ENCODE measurements at regions not wholly inside any gene's neighbourhood (a gene's known extent, or its start where the extent isn't known, plus 50 kb on each side); places are given as distances from the start of the nearest gene placed in this dataset.

GRCh38 chr2:175750195-175750594, 251.9 kb downstream of the LNPK start:
- no peaks in the 10 kb centered on the region for H3K4me1 ChIP-seq (ENCODE audit: insufficient read depth, low read length, poor library complexity, severe bottlenecking)
- intact Hi-C loops (cut with micrococcal nuclease; ENCODE audit: unreplicated experiment) = no loop called here
- H3K27me3 ChIP-seq (replicated peaks; ENCODE audit: insufficient read depth, low read depth, low read length, poor library complexity) = no peaks in the 10 kb centered on the region
- TF ChIP-seq CTCF (conservative IDR thresholded peaks at IDR 0.05; ENCODE audit: low read depth, low read length) = no peak
- no peak for TF ChIP-seq EZH2 (IDR thresholded peaks at IDR 0.05; ENCODE audit: borderline replicate concordance, low read depth, low read length, poor library complexity, severe bottlenecking)
- DNase-seq (ENCODE audit: low spot score) = no peak
- CTCF ChIA-PET = no interaction called here
- H3K27ac ChIP-seq (ENCODE audit: low read depth, low read length, poor library complexity, severe bottlenecking) = no peak overlapping the region
- H3K36me3 ChIP-seq (ENCODE audit: insufficient read depth, low read length, poor library complexity, severe bottlenecking) = no peaks in the 10 kb centered on the region
- no peaks in the 10 kb centered on the region for H3K9me3 ChIP-seq (ENCODE audit: low read depth, low read length, poor library complexity, severe bottlenecking)
- no peak overlapping the region for H3K4me3 ChIP-seq (ENCODE audit: low read depth, low read length, poor library complexity, severe bottlenecking)
- no TSS peak for BruUV-seq (replicated peaks)
- POLR2A ChIA-PET (ENCODE audit: low non-redundant PET) = no interaction called here

- POLR2A ChIA-PET (ENCODE audit: low non-redundant PET) = no interaction called here
- DNase-seq (ENCODE audit: low spot score) = no peak
- no peaks in the 10 kb centered on the region for H3K4me1 ChIP-seq (ENCODE audit: insufficient read depth, low read length, poor library complexity, severe bottlenecking)
- no peaks in the 10 kb centered on the region for H3K27me3 ChIP-seq (replicated peaks; ENCODE audit: insufficient read depth, low read depth, low read length, poor library complexity)
- no peak overlapping the region for H3K4me3 ChIP-seq (ENCODE audit: low read depth, low read length, poor library complexity, severe bottlenecking)
- no peaks in the 10 kb centered on the region for H3K9me3 ChIP-seq (ENCODE audit: low read depth, low read length, poor library complexity, severe bottlenecking)
- CTCF ChIA-PET = no interaction called here
- no peak overlapping the region for H3K27ac ChIP-seq (ENCODE audit: low read depth, low read length, poor library complexity, severe bottlenecking)
- no peaks in the 10 kb centered on the region for H3K36me3 ChIP-seq (ENCODE audit: insufficient read depth, low read length, poor library complexity, severe bottlenecking)
- intact Hi-C loops (cut with micrococcal nuclease; ENCODE audit: unreplicated experiment) = no loop called here
- no TSS peak for BruUV-seq (replicated peaks)
- TF ChIP-seq EZH2 (IDR thresholded peaks at IDR 0.05; ENCODE audit: borderline replicate concordance, low read depth, low read length, poor library complexity, severe bottlenecking) = no peak
- no peak for TF ChIP-seq CTCF (conservative IDR thresholded peaks at IDR 0.05; ENCODE audit: low read depth, low read length)
Measured at GRCh38 chr2:175745911-175746310, 256.2 kb downstream of the LNPK start.

GRCh38 chr2:175744000-175744399, 258.1 kb downstream of the LNPK start:
- Histone ChIP-seq H3K27ac (ENCODE audit: low read depth, low read length, poor library complexity, severe bottlenecking) (no peak overlapping the region), H3K4me1 (ENCODE audit: insufficient read depth, low read length, poor library complexity, severe bottlenecking) (no peaks in the 10 kb centered on the region), H3K4me3 (ENCODE audit: low read depth, low read length, poor library complexity, severe bottlenecking) (no peak overlapping the region), H3K36me3 (ENCODE audit: insufficient read depth, low read length, poor library complexity, severe bottlenecking) (no peaks in the 10 kb centered on the region), H3K27me3 (replicated peaks; ENCODE audit: insufficient read depth, low read depth, low read length, poor library complexity) (no peaks in the 10 kb centered on the region), H3K9me3 (ENCODE audit: low read depth, low read length, poor library complexity, severe bottlenecking) (no peaks in the 10 kb centered on the region)
- DNase-seq (ENCODE audit: low spot score) = no peak
- CTCF ChIA-PET = no interaction called here
- intact Hi-C loops (cut with micrococcal nuclease; ENCODE audit: unreplicated experiment) = no loop called here
- no TSS peak for BruUV-seq (replicated peaks)
- no peak for TF ChIP-seq CTCF (conservative IDR thresholded peaks at IDR 0.05; ENCODE audit: low read depth, low read length)
- TF ChIP-seq EZH2 (IDR thresholded peaks at IDR 0.05; ENCODE audit: borderline replicate concordance, low read depth, low read length, poor library complexity, severe bottlenecking) = no peak
- POLR2A ChIA-PET (ENCODE audit: low non-redundant PET) = no interaction called here

All from A673 (cell line).